ENCODE measurements at regions not wholly inside any gene's neighbourhood (a gene's known extent, or its start where the extent isn't known, plus 50 kb on each side); places are given as distances from the start of the nearest gene placed in this dataset.

DNA sequence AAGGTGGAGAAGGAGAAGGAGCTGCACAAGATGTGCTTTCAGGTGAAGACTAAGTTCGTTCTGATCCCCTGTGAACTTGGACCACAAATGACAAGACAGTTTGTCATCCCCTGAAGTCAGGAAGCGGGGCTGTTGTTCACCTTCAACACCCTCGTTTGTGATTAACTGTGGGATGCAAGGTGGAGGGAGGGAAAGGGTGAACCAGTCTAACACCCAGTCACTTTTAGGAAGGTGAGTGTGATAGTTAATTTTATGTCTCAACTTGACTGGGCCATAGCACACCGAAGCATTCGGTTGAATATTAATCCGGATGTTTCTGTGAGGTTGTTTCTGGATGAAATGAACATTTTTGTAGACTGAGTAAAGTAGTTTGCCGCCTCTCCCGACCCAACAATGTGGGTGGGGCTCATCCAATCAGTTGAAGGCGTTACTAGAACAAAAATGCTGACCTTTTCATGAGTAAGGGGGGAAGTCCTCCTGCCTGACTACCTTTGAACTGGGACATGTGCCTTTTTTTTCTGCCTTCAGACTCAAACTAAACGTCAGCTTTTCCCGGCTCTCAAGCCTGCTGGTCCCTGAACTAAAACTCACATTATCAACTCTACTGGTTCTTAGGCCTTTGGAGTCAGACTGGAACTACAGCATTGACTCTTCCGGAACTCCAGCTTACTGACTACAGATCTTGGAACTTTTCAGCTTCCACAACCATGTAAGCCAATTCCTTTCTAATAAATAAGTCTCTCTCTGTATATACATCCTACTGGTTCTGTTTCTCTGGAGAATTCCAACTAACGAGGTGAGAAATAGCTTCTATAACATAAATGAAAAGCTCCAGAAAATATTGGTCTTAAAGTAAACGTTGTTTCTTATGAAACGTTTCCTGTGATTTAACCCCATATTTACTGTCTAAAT lies 264.0 kb upstream of the SLITRK3 start:
- ChIA-PET POLR2A (no interaction called here), CTCF (no interaction called here)

DNA sequence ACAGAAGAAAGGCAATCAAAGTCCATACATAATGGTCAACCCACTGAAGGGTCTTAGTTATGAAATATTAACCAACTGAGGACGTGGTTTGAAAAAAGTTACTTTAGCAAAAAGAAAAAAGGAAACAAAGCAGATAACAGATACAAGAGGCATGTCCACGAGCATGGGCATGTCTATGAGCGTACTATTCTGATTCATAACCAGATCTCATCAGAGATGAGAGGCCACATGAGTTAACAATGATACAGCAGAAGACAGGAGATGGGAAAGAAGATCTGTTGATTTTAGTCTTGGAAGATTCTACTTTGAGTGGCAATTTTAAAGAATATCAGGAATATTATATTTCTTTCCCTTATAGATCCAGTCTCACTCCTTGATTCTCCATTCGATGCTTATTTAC lies 262.9 kb upstream of the SLITRK3 start:
- ChIA-PET CTCF (no interaction called here), POLR2A (no interaction called here)

DNA sequence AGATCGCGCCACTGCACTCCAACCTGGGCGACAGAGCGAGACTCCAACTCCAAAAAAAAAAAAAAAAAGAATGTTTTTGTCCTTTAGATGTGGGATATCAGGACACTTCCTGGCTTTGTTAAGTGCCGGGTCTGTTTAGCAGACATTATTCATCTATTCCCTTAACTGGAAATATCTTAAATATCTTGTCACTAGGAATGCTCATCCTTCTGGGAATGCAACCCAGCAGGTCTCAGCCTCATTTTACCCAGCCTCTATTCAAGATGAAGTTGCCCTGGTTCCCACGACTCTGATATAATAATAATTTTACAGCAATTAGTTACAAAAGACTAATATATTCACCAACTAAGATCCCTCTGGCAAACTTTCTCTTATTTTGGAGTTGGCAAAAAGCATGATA lies 260.9 kb upstream of the SLITRK3 start:
- CTCF ChIA-PET: no interaction called here
- POLR2A ChIA-PET: no interaction called here

DNA sequence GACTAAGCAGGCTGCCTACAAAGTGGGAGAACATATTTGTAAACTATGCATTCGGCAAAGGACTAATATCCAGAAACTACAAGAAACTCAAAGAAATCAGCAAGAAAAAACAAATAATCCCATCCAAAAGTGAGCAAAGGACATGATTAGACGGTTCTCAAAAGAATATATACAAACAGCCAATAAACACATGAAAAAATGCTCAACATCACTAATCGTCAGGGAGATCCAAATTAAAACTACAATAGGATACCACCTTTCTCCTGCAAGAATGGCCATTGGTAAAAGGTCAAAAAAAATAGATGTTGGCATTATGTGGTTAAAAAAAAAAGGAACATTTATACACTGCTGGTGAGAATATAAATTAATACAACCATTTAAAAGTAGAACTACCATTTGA lies 259.6 kb upstream of the SLITRK3 start:
- POLR2A ChIA-PET: no interaction called here
- CTCF ChIA-PET: no interaction called here

DNA sequence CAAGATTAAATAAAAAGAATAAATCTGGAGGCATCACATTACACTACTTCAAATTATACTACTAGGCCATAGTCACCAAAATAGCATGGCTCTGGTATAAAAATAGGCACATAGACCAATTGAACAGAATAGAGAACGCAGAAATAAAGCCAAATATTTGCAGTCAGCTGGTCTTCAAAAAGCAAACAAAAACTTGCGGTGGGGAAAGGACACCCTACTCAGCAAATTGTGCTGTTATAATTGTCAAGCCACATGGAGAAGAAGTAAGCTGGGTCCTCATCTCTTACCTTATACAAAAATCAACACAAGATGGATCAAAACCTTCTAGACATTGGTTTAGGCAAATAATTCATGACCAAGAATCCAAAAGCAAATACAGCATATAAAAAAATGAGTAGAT lies 259.2 kb upstream of the SLITRK3 start:
- ChIA-PET CTCF (no interaction called here), POLR2A (no interaction called here)

DNA sequence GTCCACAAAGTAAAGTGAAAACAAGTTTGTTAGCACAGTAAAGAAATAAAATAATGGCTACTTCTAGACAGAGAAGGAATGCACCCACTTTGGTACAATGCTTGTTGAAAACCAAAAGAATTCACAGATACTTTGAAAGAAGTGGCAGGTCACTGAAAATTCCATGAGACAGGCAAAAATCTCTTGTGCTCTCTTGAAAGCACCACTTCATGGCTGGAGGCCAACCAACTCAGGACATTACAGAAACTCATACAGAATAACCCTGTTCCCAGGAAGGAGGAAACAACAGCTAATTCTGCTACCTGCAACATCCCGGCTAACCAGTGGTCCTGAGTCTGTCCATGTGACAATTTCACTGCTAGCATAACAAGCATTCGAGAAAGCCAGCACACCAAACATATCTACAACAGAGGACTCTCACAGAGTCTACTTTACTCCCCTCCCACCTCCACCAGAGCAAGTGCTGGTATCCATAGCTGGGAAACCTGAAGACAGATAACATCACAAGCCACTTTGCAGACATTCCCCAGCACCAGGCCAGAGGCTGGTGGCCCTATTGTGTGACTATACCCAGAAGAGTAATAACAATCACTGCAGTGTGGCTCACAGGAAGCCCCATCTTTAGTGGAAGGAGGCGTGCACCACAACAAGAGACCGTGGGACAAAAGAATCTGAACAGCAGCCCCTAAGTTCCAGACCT lies 255.3 kb upstream of the SLITRK3 start:
- ChIA-PET POLR2A (no interaction called here), CTCF (no interaction called here)

DNA sequence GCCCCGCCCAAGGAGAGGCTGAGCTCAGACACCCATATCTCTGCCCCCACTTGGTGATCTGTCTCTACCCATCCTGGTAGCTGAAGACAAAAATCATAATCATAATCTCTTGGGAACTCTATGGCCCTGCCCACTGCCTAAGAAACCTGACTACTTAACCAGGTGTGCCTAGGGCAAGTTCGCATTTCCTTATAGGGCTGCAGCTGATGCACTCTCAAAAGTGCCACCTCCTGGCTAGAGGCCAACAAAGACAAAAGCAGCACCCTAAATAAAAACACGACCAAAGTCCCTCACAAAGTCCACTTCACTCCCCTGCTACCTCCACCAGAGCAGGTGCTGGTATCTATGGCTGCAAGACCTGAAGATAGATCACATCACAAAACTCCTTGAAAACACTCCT lies 250.4 kb upstream of the SLITRK3 start:
- ChIA-PET CTCF (no interaction called here), POLR2A (no interaction called here)

DNA sequence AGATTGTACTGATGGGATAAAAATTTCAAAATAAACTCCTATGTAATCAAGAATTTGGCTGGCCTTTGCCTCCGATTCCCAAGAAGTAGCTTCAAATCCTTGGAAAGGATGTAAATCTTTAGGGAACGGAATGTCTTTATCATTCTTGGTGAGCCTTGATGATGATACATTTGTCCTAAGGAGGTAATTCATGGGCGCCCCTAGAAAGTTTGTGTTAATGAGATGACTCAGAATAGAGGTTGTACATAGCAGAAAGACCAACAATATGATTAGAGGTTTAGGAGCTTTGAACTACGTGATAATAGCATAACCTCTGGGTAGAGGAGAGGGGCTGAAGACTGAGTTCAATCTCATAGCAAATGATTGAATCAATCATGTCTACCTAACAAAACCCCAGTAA lies 248.6 kb upstream of the SLITRK3 start:
- ChIA-PET CTCF (no interaction called here), POLR2A (no interaction called here)

DNA sequence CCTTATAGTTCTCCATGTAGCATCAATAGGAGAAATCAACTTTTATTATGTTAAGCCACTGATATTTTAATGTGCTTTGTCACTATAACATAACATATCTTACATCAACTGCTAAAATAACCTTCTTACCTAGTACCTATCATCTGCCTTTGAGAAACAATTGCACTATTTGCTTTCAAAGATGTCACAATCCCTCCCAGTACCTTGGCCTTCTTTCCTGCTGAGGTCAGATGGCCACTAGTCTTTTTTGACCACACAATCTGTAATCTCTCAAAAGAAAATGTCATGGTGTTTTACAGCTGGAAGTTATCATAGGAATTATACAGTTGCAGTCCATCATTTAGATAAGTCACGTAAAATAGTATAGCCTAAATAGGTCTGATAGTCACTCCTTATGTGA lies 247.5 kb upstream of the SLITRK3 start:
- ChIA-PET CTCF (no interaction called here), POLR2A (no interaction called here)

DNA sequence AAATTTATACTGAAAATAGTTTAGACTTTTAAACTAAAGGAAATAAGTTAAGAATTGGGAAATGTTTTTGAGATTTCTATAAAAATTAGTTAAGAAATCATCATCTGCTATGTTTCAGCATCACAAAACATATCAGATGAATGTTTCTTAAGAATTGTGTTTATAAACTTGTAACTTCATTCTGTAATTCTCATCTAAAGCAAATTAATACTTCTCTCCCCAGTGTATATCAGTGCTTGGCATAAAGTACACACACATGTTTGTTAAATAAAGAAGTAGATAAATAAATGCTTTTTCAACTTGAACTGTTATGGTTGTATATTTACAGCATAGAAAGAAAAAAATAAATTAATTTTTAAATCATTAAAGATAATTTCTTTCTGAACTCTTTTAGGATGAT lies 245.9 kb upstream of the SLITRK3 start:
- CTCF ChIA-PET: no interaction called here
- POLR2A ChIA-PET: no interaction called here

DNA sequence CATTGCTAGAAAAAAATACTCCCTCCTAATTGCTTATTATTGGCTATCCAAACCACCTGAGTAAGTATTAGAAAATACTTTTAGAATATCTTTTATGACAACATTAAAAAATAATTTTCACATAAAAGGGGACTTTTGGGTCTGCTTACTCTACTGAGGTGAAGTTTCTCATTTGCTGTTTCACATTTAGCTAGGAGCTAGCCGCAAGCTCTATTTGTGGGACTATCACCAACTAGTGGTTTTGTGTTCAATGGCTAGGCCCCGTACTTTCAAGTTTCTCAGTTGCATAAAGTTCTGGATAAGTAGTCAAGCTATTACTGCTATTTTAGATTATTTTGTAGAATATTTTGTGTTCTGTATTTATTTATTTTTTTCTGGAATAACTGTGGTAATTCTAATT lies 244.2 kb upstream of the SLITRK3 start:
- ChIA-PET CTCF (no interaction called here), POLR2A (no interaction called here)

DNA sequence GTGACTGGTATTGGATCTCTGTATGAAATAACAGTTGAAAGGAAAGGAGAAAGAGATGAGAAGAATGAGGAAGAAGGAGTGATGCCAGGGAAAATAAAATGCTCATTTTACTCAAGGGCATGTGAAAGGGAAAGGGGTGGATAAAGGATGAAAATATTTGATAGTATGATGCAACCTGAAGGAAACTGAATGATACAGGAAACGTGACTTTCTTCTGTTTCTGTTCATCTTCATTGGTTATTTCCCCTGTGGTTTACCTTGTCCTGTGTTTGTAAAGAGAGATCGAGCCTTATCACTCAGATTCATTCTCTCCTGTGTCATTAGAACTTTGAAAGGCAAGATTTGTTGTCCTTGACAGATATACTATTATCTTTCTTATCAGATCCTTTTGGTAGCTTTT lies 243.6 kb upstream of the SLITRK3 start:
- POLR2A ChIA-PET: no interaction called here

DNA sequence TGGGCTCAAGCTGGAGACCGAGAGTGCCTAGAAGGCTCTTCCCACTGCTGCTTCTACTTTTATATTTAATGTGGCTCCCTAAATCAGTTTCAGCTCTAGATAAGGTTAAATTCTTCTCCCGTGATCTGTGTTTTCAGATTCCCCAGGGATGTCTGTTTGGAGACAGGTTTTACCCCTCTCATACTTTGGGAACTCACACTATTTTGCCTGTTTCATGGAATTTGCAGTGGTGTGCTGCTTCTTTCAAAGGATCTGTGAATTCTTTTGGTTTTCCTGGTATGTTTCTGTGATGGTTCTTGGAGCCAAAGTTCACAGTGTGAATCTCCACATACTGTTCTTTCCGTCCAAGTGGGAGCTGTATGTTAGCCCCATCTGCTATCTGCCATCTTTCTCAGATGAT lies 238.3 kb upstream of the SLITRK3 start:
- CTCF ChIA-PET: no interaction called here
- POLR2A ChIA-PET: no interaction called here

More for the DNA sequence above, 243.6 kb upstream of the SLITRK3 start:
- CTCF ChIA-PET: no interaction called here

DNA sequence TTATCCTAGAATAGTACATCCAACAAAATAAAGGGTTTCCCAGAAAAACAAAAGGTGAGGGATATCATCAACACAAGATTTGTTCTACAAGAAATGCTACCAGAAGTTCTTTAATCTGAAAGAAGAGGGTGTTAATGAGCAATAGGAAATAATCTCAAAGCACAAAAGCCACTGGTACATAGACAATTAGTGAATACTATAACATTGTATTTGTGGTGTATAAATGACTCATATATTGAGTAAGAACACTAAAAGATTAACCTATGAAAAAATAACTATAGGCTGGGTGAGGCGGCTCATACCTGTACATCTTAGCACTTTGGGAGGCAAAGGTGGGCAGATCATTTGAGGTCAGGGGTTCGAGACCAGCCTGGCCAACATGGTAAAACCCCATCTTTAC lies 210.2 kb upstream of the SLITRK3 start:
- CTCF ChIA-PET: no interaction called here
- POLR2A ChIA-PET: no interaction called here

DNA sequence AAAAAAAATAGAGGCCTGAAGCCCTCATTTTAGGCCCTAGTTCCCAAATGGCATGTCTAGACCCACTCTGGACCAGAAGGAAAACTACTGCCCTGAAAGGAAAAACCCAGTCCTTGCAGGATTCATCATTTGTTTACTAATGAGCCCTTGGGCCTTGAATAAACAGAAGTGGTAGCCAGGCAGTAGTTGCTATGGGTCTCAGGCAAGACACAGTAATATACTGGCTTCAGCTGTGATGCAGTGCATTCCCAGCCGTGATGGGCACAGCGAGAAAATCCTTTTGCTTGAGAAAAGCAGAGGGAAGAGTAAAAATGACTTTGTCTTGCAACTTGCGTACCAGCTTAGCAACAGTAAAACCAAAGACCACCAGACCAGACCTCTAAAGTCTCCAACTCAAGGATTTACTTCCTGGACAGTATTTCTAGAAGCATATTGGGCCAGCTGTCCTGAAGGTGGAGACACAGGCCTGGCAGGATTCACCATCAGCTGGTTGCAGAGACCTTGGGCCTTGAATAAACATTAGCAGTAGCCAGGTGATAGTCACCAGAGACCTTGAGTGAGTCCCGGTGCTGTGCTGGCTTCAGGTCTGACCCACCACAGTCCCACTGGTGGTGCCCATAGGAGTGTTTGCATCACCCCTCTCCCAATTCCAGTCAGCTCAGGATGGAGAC lies 208.3 kb upstream of the SLITRK3 start:
- ChIA-PET CTCF (no interaction called here), POLR2A (no interaction called here)

DNA sequence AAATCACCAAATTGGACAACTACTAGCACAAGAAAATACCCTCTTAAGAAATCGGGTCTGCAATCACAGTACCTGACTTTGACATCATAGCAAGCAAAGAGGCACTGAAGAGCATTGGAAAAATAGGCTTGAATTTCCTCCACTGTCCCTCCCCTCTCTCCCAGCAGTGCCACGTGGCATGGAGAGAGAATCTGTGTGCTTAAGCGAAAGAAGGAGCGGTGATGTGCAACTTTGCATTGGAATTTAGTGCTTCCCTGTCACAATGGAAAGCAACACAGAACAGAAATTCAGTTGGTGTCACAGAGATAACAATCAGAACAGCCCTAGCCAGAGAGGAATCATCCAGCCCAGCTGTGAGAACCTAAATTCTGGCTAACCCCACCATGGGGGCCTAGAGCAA lies 207.5 kb upstream of the SLITRK3 start:
- POLR2A ChIA-PET: no interaction called here
- CTCF ChIA-PET: no interaction called here

DNA sequence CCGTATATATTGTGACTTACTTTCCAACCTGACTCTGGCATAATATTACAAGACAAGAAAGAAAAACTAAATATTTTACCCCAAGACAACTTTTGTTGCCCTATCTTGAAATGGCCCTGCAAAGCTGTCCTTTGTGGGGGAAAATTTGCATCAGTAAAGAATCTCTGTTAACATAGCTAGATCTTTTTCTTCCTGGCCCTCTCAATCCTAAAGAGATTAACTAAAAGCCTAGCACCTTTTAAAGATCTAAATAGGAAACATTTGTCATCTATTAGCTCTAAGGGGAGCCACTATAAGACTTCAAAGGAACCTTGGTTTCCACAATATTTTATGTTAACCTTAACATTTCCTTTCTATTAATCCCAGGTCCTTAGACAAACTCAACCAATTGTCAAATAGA lies 199.0 kb upstream of the SLITRK3 start:
- POLR2A ChIA-PET: no interaction called here

DNA sequence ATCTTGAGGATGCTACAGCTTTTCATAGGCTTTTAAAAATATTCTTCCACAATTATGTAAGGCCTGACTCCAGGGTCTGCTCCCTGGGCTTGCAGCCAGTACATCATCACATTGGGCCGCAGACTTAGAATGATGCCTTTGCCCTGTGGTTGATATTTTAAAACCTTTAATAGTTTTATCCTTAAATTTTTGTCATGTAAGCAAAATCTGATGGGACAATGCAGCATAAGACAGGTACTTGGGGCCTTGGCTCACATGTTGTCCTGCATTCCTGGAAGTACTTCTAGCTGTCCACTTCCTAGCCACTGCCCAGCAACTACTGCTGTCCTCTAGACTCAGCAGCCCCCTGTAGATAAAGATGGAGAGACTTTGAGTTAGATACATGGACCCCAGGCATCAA lies 197.3 kb upstream of the SLITRK3 start:
- POLR2A ChIA-PET: no interaction called here
- CTCF ChIA-PET: interaction anchor here (0.7 kb wide), 1 partner anchor 93 kb away, joined by 3 read pairs; no protein-coding TSS in a partner anchor

More for the DNA sequence above, 199.0 kb upstream of the SLITRK3 start:
- CTCF ChIA-PET: no interaction called here

DNA sequence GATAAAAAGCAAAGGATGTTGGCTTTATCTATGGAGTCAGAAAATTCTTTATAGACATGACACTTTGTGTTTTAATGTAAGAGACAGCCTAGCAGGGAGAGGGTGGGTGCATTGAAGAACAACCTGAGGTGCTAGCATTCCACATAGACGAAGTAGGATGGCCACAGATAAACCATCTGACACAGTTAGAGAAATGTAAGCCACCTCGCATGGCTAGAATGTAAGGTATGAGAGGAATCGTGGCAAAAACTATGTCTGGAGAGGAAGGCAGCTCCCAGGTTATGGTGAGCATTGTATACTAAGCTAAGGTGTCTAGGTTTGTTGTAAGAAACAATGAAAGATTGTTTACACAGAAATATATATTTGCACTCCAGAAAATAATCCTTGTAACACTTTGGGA lies 194.0 kb upstream of the SLITRK3 start:
- CTCF ChIA-PET: no interaction called here
- POLR2A ChIA-PET: no interaction called here

DNA sequence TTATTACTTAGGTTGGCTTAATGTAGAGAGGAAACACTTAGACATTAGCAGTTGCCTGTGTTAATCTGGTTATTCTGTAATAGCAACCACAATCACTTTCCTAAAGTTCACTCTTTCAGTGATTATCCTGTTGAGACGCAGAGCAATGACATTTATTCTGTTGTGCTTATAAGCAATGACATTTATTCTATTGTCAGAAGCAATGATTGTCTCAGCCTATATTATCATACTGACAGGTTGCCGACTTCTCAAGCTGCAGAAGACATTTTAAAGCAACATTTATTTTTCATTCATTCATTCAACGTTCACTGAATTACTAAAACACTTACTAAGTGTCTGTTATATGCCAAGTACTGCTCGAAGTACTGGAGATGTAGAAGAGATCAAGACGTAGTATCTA lies 193.5 kb upstream of the SLITRK3 start:
- ChIA-PET POLR2A (no interaction called here), CTCF (no interaction called here)

DNA sequence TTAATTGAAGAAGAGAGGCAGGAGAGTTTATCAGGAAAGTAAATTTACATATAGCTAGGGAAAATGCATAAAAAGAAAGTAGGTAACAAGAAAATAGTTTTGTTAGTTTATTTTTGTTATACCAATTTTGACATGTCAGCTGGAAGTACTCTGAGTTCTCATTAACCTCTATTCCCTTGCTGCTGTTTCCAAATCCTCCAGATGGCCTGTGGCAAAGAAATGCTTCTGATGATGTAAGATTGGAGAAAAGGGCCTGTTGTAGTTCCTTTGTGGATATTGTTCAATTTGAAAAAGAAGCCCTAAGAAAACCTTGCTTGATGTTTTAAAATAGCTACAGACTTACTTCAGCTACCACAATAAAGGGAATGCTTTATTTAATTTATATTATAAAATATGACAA lies 192.9 kb upstream of the SLITRK3 start:
- ChIA-PET POLR2A (no interaction called here), CTCF (no interaction called here)
